Omental fat pad (tissue), 3 donors: ENCODE measurements at regions not wholly inside any gene's neighbourhood (a gene's known extent, or its start where the extent isn't known, plus 50 kb on each side); places are given as distances from the start of the nearest gene placed in this dataset.

Experiments
- ATAC-seq: fragments of 150-250 bp; one replicate; pipeline ENCODE4 v1.9.1; 2016; ENCODE audit warnings: mild to moderate bottlenecking, moderate library complexity; ENCODE audit not compliant: low FRiP score
- DNase-seq: peaks from one replicate; pipeline ENCODE4 v3.0.0-alpha.2; 2019; ENCODE audit warnings: low spot score
- TF ChIP-seq, protein P1 (sequence below), 3 donors: fragments of 450-650 bp; IDR thresholded peaks; one replicate each; pipeline ENCODE4 v1.5.1; 2016 to 2017; ENCODE audit warnings: antibody characterized with exemption in 3 of 3, mild to moderate bottlenecking in 3 of 3, moderate library complexity in 2 of 3

DNA sequence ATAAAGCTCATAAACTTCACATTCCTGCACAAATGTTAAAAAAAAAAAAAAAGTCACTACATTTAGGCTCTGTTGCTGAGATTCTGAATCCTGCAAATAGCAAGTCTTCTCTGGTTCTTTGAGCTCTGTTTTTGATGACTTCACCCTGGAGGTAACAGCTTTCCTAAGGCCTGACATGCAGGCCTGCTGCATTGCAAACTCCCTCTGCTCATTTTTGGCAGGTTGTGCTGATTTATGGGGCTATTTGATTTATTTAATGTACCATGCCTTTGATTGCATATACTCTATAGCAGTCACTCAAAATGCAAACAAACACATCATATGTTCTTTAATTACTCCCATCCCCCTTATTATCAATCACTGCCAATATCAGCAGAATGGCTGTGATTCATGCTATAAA, 416.1 kb upstream of the IZUMO3 start:
- DNase-seq: no peak
- ATAC-seq: no peak
- TF ChIP-seq, protein P1, sequence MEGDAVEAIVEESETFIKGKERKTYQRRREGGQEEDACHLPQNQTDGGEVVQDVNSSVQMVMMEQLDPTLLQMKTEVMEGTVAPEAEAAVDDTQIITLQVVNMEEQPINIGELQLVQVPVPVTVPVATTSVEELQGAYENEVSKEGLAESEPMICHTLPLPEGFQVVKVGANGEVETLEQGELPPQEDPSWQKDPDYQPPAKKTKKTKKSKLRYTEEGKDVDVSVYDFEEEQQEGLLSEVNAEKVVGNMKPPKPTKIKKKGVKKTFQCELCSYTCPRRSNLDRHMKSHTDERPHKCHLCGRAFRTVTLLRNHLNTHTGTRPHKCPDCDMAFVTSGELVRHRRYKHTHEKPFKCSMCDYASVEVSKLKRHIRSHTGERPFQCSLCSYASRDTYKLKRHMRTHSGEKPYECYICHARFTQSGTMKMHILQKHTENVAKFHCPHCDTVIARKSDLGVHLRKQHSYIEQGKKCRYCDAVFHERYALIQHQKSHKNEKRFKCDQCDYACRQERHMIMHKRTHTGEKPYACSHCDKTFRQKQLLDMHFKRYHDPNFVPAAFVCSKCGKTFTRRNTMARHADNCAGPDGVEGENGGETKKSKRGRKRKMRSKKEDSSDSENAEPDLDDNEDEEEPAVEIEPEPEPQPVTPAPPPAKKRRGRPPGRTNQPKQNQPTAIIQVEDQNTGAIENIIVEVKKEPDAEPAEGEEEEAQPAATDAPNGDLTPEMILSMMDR (IDR thresholded peaks at IDR 0.05): no peak

DNA sequence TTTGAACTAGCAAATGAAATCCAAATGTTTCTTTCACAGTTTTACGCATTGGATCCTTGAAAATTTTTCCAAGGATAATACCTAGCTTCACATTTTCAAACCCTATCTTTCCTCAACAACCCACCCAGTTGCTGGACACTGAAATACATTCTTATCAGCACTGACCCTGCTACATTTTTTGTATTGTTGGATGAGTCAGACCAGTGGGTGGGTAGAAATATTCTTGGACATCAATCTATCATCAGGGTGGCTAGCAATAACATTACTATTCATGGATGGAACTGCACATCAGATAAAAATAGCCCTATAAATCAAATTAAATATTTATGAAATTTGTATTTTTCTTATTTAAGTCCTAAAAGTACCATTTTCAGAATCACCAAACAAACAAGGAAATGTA, 407.4 kb upstream of the IZUMO3 start:
- TF ChIP-seq, protein P1 (IDR thresholded peaks at IDR 0.05): no peak
- ATAC-seq (no peak), DNase-seq (no peak)

DNA sequence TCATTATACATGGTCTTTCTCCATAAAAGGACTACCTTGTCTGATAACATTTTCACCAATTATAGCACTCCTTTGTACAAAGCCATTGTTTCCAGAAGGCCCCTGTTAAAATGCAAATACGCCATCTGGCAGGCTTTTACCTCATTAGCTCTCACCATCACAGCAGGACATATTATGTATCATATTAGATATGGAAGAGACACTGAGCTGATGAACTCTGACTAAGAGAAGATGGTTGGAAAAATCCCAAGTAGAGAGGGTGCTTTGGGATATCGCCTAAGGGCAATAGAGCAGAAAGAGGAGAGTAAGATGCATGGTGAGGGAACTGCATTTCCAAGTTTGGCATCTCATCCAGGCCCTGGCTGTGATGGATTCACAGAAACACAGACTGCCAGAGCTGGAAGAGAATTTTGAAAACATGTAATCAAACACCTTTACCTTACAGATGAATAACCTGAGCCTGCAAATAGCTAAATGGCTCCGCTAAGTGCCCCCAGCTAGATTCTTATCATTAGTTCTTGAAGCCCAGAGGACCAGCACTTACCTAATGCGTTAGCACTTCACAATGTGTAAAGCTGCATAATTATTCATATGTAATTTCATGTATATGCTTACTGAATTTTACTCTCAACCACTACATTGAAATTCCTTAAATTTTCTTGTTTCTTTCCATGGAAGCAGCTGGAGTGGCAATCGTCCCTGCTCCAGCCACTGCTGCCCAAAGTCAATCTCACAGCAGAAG, 393.6 kb upstream of the IZUMO3 start:
- ATAC-seq: no peak

DNA sequence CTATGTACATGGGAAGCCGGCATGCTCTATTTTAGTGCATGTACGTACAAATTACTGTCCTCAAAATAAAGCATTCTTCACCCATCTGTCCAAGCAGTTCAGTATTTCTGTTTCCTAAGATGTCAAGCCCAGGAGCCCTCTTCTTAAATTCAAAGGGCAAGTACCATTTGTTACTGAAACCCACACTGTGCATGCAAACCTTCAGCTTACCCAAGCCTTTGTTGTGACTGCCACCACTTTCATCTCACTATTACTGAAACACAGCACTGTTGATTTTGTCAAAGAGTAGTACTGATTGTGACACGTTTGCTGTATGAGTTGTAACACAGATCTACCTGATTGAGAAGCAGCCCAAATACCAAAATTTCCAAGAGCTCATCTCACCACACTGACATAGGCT, 390.4 kb upstream of the IZUMO3 start:
- TF ChIP-seq, protein P1 (IDR thresholded peaks at IDR 0.05): no peak
- ATAC-seq: no peak
- no peak for DNase-seq

More for the DNA sequence above, 393.6 kb upstream of the IZUMO3 start:
- no peak for DNase-seq
- TF ChIP-seq, protein P1 (IDR thresholded peaks at IDR 0.05): no peak

DNA sequence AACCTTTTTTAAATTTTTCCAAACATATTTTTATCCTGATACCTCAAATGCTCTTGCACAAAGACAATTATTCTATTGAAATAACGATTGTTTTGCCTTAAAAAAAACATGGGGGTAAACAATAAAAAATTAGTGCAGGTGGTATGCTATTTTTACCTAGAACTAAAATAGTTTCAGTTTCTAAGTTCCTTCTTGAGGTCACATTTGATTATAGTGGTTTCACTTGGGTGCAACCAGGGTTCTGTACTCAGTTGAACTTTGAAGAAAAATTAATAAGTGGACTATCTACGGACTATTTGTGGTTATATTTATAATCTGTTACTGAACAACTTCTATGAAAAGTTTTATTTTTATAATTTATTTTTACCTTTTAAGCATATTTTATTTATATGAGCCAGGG, 387.1 kb upstream of the IZUMO3 start:
- TF ChIP-seq, protein P1 (IDR thresholded peaks at IDR 0.05): no peak
- ATAC-seq: no peak

DNA sequence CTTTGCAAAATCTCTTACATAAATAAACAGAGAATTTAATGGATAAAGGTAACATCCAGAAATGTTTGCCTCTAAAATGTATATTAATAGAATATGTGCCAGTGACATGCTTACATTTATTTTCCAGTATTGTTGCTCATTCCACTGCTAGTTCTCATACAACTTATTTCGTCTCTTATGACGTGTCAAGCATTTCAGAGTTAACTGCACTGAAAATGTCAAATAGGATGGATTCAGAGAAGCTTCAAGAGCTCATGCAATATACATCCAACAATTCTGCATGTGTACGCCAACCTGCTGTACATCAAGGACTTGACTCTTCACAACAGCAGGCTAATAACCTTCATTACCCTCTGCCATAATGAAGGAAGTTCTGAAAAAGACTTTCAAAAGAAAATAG, 386.2 kb upstream of the IZUMO3 start:
- TF ChIP-seq, protein P1 (IDR thresholded peaks at IDR 0.05): no peak
- no peak for ATAC-seq
- no peak for DNase-seq

More for the DNA sequence above, 387.1 kb upstream of the IZUMO3 start:
- DNase-seq: no peak

DNA sequence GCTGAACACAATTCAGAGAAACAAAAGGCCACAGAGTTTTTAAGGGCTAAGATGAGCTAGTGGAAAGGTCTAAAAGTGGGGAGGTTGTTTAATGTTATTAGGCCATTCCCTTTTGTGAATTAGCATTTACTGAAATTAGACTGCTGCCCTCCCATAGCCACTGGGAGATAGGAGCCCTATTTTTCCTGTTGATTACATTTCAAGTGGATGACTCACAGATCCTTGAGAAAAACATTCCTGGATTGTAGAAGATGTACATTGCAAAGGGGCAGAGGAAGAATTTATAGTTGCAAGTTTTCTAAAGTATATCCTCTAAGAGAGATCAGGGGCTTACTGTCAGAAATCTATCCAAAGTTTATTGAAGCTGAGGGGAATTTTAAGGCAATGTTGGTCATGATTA, 367.1 kb upstream of the IZUMO3 start:
- TF ChIP-seq, protein P1 (IDR thresholded peaks at IDR 0.05): no peak
- ATAC-seq: no peak
- DNase-seq: no peak
